Stimulated activated CD8-positive, alpha-beta memory T cell treated with anti-CD3 and anti-CD28 coated beads, Interleukin-12 subunit alpha, Interleukin-12 subunit beta, amount 100 ng/mL, for 4 hours (primary cell): ENCODE measurements at regions not wholly inside any gene's neighbourhood (a gene's known extent, or its start where the extent isn't known, plus 50 kb on each side); places are given as distances from the start of the nearest gene placed in this dataset.

ENCODE experiments used
- DNase-seq: peaks from one replicate; pipeline ENCODE4 v3.0.0-alpha.2; 2020; ENCODE audit warnings: low read depth

- no peak for DNase-seq
Measured at GRCh38 chr4:153138736-153139135, 65.5 kb upstream of the TRIM2 start.

- no peak for DNase-seq
Measured at GRCh38 chr4:153140294-153140693, 63.9 kb upstream of the TRIM2 start.

- DNase-seq, result no peak
Measured at GRCh38 chr4:153141238-153141637, 63.0 kb upstream of the TRIM2 start.

GRCh38 chr4:153142700-153143438 lies 61.4 kb upstream of the TRIM2 start:
- no peak for DNase-seq

- DNase-seq, result no peak
Measured at GRCh38 chr4:153143527-153144348, 60.5 kb upstream of the TRIM2 start.

- DNase-seq, result no peak
Measured at GRCh38 chr4:153146031-153146430, 58.2 kb upstream of the TRIM2 start.

- no peak for DNase-seq
Measured at GRCh38 chr4:153146961-153147360, 57.3 kb upstream of the TRIM2 start.

- DNase-seq, result no peak
Measured at GRCh38 chr4:153148791-153149190, 55.5 kb upstream of the TRIM2 start.

- no peak for DNase-seq
Measured at GRCh38 chr4:153151535-153152455, 52.4 kb upstream of the TRIM2 start.

GRCh38 chr4:153152501-153153338 lies 51.5 kb upstream of the TRIM2 start:
- peak; percentile 31 for DNase-seq

GRCh38 chr4:153153339-153153871 lies 50.8 kb upstream of the TRIM2 start:
- DNase-seq, result peak; percentile 46

GRCh38 chr4:153154007-153154975 lies 50.0 kb upstream of the TRIM2 start:
- no peak for DNase-seq
